Uterus (tissue), 2 donors: ENCODE measurements at regions not wholly inside any gene's neighbourhood (a gene's known extent, or its start where the extent isn't known, plus 50 kb on each side); places are given as distances from the start of the nearest gene placed in this dataset.

Experiments
- POLR2A ChIP-seq, 2 donors: fragments of 450-650 bp; IDR thresholded peaks; one replicate each; pipeline ENCODE4 v1.6.1; 2016; ENCODE audit warnings: antibody characterized with exemption in 2 of 2, mild to moderate bottlenecking in 1 of 2, moderate library complexity in 1 of 2
- TF ChIP-seq, protein P1 (sequence below), 4 experiments: fragments of 200-600 bp in 2 of 4; fragments of 450-650 bp in 2 of 4; sonication (generic) in 2 of 4; IDR thresholded peaks; one replicate each; pipeline ENCODE4 v1.5.1; 2016 to 2019; ENCODE audit warnings: antibody characterized with exemption in 4 of 4, mild to moderate bottlenecking in 2 of 4, moderate library complexity in 1 of 4

GRCh38 chr6:18602931-18603330 lies 215.8 kb downstream of the RNF144B start:
- no peak for TF ChIP-seq POLR2A (IDR thresholded peaks at IDR 0.05)
- TF ChIP-seq, protein P1, sequence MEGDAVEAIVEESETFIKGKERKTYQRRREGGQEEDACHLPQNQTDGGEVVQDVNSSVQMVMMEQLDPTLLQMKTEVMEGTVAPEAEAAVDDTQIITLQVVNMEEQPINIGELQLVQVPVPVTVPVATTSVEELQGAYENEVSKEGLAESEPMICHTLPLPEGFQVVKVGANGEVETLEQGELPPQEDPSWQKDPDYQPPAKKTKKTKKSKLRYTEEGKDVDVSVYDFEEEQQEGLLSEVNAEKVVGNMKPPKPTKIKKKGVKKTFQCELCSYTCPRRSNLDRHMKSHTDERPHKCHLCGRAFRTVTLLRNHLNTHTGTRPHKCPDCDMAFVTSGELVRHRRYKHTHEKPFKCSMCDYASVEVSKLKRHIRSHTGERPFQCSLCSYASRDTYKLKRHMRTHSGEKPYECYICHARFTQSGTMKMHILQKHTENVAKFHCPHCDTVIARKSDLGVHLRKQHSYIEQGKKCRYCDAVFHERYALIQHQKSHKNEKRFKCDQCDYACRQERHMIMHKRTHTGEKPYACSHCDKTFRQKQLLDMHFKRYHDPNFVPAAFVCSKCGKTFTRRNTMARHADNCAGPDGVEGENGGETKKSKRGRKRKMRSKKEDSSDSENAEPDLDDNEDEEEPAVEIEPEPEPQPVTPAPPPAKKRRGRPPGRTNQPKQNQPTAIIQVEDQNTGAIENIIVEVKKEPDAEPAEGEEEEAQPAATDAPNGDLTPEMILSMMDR (IDR thresholded peaks at IDR 0.05) = no peak
